ENCODE measurements at regions not wholly inside any gene's neighbourhood (a gene's known extent, or its start where the extent isn't known, plus 50 kb on each side); places are given as distances from the start of the nearest gene placed in this dataset.

GRCh38 chr2:17302281-17302680 lies 216.0 kb downstream of the RAD51AP2 start:
- no peak for DNase-seq

DNA sequence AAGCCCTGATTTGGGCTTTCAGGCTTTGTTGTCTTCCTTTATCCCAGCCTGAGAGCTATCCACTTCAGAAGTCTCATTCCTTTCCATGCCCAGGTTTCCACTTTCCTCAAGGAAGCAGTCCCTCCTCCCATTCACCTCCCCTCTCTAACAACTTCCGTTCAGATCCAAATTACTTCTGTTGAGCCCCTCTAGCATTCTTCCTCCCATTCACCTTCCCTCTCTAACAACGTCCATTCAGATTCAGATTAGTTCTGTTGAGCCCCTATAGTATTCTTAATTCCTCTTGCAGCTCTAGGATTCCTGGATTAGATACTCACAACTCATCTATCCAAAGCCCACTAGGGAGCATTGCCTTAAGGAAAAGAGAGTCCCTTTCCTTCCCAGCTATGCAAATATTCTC lies 216.8 kb downstream of the RAD51AP2 start:
- DNase-seq = no peak

DNA sequence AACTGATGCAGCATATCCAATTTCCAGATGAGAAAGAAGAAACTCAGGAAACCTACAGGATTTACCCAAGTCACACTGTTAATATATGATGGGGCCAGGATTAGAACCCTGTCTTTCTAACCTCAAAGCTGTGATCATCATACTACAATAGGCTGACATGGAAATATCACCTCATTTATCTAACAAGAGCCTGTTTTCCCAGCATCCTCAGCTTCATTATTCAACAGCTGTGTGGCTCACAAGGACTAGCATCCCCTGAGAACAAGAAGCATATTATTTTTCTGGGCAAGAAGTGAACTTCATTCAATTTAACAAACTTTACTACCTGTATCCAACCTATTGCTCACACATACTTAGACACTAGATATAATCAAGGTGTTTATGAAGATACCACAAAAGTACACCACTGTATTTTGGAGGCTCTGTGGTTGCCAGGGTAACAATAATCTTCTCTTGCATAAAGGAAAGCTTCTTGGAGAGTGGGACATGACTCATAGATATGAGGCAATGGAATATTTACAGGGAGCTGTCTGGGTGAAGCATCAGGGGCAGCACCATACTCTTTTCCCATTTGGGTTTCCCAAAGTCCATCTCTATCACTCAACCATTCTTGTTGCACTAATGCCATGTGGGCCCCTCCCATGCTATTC lies 218.2 kb downstream of the RAD51AP2 start:
- no peak for DNase-seq

DNA sequence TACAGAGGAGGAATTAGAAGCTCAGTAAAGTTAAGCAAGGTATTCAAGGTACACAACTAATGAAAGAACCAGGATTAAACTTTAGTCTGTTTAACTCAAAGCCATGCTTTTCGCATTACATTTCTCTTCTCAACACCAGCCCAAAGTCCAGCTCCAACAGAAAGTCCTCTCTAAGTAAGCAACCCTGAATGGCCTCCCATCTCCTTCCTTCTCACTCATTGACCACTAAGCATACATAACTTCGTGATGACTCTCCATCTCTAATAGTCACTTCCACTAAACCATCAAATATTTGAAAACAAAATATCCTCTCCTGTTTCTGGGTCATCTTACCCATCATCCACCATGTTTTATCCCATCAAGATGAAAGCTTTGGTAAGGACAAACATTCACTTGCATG lies 219.8 kb downstream of the RAD51AP2 start:
- DNase-seq = no peak

GRCh38 chr2:17296686-17297085 lies 221.6 kb downstream of the RAD51AP2 start:
- DNase-seq = no peak

DNA sequence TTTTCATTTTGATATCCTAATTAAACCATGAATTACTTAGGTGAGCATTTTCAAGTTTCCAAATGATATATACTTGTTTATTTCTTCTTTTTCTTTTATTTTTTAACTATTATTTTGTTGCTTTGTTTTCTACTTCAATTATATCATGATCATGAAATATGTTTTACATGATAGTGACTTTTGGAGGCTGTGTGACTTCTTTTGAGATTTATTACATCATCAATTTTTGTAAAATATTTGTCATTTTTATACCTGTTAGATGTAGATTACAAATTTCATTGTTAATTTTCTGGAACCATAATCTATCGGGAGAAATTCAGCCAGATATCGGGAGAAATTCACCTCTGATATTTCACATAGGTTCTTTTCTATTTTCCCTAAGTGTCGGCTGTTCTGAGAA lies 228.6 kb downstream of the RAD51AP2 start:
- DNase-seq = no peak

DNA sequence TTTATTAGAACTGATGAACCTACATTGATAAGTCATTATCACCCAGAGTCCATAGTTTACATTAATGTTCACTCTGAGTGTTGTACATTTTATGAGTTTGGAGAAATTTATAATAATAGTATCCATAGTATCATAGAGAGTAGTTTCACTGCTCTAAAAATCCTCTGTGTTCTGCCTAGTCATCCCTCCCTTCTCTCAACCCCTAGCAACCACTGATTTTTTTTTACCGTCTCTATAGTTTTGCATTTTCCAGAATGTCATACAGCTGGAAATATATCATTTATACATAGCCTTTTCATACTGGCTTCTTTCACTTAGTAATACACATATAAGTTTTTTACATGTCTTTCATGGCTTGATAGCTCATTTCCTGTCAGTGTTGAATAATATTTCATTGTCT lies 231.1 kb downstream of the RAD51AP2 start:
- DNase-seq = no peak

GRCh38 chr2:17282826-17283225 lies 235.4 kb downstream of the RAD51AP2 start:
- no peak for DNase-seq

DNA sequence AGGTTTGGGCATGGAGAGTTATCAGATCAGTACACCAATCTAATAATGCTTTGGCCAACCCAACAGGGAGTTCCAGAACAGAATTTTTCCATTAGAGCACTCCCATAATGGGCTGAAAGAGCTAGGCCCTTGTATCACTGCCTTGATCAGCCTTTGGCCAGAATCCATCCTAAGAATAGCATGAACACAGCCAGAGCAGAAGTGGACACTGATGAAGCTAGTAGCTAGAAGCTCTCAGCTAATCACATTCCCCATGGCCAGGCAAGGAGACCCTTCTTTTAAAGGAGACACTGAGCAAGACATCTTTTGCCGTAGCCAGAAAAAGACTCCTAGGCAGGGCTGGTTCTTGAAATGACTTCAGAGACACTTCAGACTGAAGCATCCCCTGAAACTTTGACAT lies 236.0 kb downstream of the RAD51AP2 start:
- no peak for DNase-seq

GRCh38 chr2:17276220-17276619 lies 242.0 kb downstream of the RAD51AP2 start:
- no peak for DNase-seq

DNA sequence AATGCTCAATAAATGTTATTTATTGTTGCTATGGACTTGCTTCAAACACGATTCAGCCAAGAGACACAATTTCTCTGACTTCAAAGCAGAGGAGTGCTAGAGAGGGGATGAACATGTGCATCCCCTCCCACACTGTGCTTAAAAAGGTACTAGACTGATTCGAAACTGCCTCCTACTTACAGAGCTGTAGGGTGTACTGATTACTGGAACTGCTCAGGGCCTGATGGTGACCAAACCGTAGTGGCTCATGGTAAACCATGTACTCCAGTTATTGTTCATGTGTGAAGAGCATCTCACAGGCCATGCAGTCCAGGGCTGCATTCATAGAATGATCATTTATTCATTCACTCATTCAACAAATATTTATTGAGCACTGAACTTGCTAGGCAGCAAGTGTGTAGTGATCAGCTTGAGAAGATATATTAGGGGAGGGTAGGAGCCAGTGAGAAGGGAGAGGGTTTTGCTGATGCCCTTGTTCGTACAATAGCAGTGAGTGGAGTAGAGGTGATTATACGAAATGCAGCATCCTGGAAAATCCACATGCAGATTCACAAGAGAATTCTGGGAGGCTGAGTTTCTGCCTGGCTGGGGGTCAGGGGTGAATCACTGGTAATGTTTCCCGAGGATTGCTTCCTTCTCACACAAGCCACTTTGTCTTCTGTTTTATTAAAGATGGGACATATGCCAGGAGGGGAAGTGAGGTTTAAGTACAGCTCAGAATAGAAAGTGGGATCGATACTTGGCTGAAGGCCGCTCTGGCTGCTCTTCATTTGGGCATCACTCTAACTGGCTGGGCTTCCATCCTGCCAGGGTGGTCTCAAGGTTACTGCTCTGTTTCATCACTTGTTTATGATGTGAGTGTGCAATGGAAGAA lies 245.4 kb downstream of the RAD51AP2 start:
- no peak for DNase-seq

DNA sequence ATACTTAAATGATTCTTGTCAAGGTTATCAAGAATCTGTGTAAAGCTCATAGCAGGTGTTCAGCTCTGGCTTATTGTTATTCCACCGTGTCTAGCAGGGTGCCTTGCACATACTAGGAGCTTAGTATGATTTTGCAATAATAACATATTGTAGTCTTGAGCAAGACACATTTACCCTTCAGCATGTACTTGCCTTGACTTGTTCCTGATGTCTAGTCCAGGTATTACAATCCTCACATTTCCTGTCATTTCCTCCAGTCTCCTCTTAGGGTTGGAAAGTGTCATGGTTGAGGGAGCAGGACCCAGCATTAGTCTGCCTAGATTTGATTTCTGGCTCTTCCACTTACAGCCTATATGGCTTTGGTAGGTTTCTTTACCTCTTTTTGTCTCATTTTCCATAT lies 246.1 kb downstream of the RAD51AP2 start:
- no peak for DNase-seq

GRCh38 chr2:17271416-17271815 lies 246.8 kb downstream of the RAD51AP2 start:
- no peak for DNase-seq

DNA sequence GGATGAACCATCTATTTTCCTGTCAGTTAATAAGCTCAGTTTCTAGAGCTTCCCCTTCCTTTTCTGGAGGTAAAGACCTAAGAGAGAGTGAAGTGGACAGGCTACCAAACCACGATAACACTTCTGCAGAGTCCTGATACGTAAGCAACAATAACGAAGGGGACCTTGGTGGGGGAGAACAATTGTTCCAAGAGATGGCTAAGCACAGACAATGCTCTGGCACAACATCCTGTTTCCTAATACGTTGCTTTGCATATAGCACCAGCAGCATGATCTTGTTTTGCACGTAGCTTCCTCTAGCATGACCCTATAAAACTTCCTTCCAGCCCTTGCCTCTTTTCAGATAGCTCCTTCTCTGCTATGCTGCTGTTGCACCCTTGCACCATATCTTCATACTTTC lies 247.3 kb downstream of the RAD51AP2 start:
- DNase-seq = no peak

- no peak for DNase-seq
Measured at GRCh38 chr2:17263570-17263968, 254.7 kb downstream of the RAD51AP2 start.

DNA sequence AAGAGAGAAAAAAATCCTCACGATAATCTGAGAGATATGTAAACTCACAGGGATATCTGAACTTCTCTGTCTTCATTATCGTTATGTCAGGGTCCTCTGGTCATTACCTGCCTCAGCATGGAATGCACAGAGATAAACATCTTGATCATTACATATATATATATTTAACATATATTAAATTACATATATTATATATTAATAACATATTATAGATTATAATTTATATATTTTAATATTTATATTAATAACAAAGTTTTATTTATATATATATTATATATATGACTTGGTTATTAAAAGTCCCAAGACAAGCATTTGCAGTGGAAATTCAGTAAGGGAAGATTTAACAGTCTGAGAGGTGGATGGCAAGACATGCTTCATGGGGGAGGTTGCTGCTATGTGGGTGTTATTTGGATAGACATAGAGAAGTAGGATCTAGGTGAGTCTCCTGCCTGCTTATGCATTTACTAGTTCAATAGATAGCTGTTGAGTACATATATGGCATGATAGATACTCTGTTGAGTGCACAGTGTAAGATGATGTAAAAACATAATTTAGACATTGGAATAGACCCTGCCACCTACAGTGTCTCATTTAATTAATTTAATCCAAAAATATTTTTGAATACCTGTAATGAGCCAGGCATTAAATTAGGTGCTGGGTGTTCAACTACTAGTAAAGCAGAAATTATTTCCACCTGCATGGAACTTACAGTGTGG lies 255.2 kb downstream of the RAD51AP2 start:
- DNase-seq = no peak

GRCh38 chr2:17259613-17260012 lies 258.6 kb downstream of the RAD51AP2 start:
- no peak for DNase-seq

- no peak for DNase-seq
Measured at GRCh38 chr2:17258861-17259260, 259.4 kb downstream of the RAD51AP2 start.

GRCh38 chr2:17257189-17257909 lies 260.9 kb downstream of the RAD51AP2 start:
- no peak for DNase-seq

GRCh38 chr2:17255071-17255470 lies 263.2 kb downstream of the RAD51AP2 start:
- DNase-seq = no peak

DNA sequence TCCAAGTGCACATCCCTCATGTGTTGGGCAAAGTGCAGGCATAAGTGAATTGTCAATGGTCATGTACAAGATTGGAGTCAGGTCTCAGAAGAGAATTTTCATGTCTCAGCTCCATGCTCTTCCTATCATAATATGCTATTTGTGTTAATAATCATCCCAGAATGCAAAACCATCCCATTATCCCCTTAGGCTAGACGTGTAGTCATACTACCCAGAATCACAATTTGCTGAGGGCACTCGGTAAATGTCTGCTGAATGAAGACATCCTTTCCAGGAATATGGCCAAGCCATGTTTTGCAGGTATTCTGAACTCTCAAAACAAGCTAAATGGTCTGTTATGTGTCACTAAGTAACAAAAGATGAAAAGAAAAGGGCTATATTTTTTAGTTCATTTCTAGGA lies 263.8 kb downstream of the RAD51AP2 start:
- no peak for DNase-seq

GRCh38 chr2:17252258-17252657 lies 266.0 kb downstream of the RAD51AP2 start:
- no peak for DNase-seq

DNA sequence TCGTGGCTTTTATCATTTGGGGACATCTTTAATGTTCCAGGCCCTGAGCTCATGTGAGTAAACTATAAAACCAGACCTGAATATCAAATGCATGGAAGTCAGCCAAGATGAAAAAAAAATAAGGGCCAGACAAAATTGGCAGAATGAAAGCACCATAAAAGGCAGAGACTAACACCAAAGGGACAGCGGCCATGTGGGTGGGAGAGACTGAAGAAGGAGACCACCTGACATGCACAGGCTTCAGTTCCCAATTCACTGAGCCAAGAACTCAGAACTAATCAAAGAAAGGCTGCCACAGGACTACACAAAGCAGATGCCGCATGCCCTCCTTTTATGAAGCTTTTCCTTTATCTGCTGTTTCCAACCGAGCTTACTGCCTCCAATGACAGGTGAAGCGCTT lies 267.1 kb downstream of the RAD51AP2 start:
- no peak for DNase-seq
